RWPE2 (cell line): ENCODE measurements at regions not wholly inside any gene's neighbourhood (a gene's known extent, or its start where the extent isn't known, plus 50 kb on each side); places are given as distances from the start of the nearest gene placed in this dataset.

Experiments used
- ATAC-seq: fragments of 200-7000 bp; cut with Tn5 transposase; 3 replicates; pipeline ENCODE4 v1.9.1; 2021; ENCODE audit warnings: low read depth
- DNase-seq: peaks from one replicate; pipeline ENCODE4 v3.0.0-alpha.2; 2020; ENCODE audit warnings: low spot score
- H3K27ac ChIP-seq: fragments of 450-650 bp; 2 replicates; pipeline ENCODE4 v1.5.1; 2017; ENCODE audit warnings: mild to moderate bottlenecking; ENCODE audit not compliant: poor library complexity, severe bottlenecking
- H3K27me3 ChIP-seq: fragments of 250-450 bp; sonication (Bioruptor Pico); 2 replicates; pipeline ENCODE4 v1.5.1; 2021; ENCODE audit warnings: mild to moderate bottlenecking, moderate library complexity; ENCODE audit not compliant: insufficient read depth, poor library complexity, severe bottlenecking
- H3K36me3 ChIP-seq: fragments of 250-450 bp; sonication (Bioruptor Pico); 2 replicates; pipeline ENCODE4 v1.5.1; 2020; ENCODE audit warnings: low read depth, mild to moderate bottlenecking, moderate library complexity
- H3K4me1 ChIP-seq: fragments of 250-450 bp; sonication (Bioruptor Pico); 2 replicates; pipeline ENCODE4 v1.5.1; 2021; ENCODE audit warnings: mild to moderate bottlenecking, moderate library complexity; ENCODE audit not compliant: insufficient read depth, poor library complexity, severe bottlenecking
- H3K4me3 ChIP-seq: fragments of 250-450 bp; sonication (Bioruptor Pico); 2 replicates; pipeline ENCODE4 v1.5.1; 2021; ENCODE audit warnings: mild to moderate bottlenecking, moderate library complexity; ENCODE audit not compliant: severe bottlenecking
- H3K9me3 ChIP-seq: fragments of 250-450 bp; sonication (Bioruptor Pico); 2 replicates; pipeline ENCODE4 v1.5.1; 2021; ENCODE audit warnings: mild to moderate bottlenecking, moderate library complexity; ENCODE audit not compliant: severe bottlenecking
- CTCF ChIP-seq: fragments of 450-650 bp; IDR thresholded peaks from one replicate; pipeline ENCODE4 v1.5.1; 2017; ENCODE audit warnings: mild to moderate bottlenecking, moderate library complexity; ENCODE audit not compliant: poor library complexity, severe bottlenecking

DNA sequence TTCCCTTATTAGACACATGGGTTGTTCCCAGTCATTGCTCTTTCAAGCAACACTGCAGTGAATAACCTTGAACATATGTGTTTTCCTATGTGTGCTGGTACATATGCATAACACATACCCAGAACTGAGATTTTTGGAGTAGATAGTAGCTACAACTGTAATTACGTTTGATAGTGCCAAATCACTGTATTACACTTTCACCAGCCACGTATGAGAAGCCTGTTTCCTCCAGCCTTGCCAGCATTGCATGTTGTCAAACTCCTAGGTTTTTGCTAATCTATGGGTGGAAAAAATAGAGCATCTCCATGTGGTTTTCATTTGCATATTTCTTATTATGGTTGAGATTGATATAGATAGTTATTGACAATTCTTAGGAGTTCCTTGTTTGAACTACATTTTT is 56.5 kb upstream of the ACSL3 start:
- no peaks in the 10 kb centered on the region for H3K27me3 ChIP-seq
- TF ChIP-seq CTCF = no peak
- no peak overlapping the region for H3K4me3 ChIP-seq
- no peaks in the 10 kb centered on the region for H3K9me3 ChIP-seq
- peaks cover 25% of the 10 kb centered on the region for H3K4me1 ChIP-seq
- no peak overlapping the region for H3K27ac ChIP-seq
- ATAC-seq (no peak), DNase-seq (no peak)
- H3K36me3 ChIP-seq = no peaks in the 10 kb centered on the region

DNA sequence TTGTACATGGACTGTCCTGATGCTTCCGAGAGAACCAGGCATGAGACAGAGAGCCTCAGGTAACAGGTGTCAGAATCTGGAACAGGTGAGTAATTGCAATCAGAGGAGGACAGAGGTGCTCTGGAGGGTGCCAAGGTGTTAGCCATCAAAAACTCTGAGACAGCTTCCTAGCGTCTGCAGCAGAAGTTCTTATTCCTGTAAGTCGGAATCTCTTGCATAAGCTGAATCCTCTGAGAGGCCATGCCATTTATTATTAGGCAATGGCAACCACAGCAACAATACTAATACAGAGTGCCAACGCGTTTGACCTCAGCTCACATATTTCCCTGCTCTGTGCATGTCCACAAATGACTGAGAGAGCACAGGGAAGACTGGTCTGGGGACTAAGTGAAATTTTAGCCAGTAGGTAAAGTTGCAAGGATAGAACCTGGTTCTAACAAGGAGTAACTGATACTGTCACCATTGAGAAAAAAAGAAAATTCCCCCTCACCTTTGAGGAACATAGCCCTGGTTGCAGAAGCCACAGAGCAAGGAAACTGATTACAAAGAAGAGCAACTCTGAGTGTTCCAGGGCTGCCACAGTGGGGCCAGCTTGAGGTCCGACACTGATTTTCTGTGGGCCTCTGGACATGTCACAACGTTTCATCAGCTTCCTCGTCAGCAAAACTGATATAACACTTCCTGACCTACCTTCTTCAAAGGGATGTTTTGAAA is 55.1 kb upstream of the ACSL3 start:
- H3K36me3 ChIP-seq = no peaks in the 10 kb centered on the region
- H3K27ac ChIP-seq = peak overlapping the region; percentile 38
- no peak overlapping the region for H3K4me3 ChIP-seq
- no peak for DNase-seq
- H3K4me1 ChIP-seq = peaks cover 25% of the 10 kb centered on the region
- H3K9me3 ChIP-seq = no peaks in the 10 kb centered on the region
- no peaks in the 10 kb centered on the region for H3K27me3 ChIP-seq
- ATAC-seq = peak; percentile 80
- TF ChIP-seq CTCF = no peak

DNA sequence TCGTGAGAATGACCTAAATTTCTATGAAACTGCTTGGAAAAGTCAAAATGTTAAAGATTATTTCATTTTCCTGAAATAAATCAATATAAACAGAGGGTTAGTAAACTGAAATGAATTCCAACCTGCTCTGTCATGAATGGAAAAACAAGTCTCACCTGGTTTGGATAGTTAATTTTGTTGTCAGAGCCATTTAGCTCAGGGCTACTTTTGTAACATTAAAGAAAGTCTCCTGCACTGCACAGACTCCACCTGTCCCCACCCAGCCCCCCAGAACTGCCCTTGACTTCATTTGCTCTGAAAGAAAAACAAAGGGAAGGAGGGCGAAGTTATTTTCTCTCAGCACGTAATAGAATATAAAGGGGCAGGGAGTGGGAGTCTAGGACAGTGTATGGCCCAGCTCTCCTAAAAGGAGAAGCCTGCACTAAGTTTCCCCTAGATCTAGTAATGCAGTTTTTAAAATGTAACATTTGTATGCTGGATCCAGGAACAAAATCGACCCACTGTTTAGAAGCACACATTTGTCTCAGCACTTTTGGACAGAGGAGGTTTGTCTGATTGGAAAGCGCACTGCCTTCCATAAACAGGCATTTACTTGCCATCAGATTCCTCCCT is 54.2 kb upstream of the ACSL3 start:
- Histone ChIP-seq H3K4me1 (peaks cover 25% of the 10 kb centered on the region), H3K27me3 (no peaks in the 10 kb centered on the region), H3K27ac (peak overlapping the region; percentile 38), H3K4me3 (no peak overlapping the region), H3K9me3 (no peaks in the 10 kb centered on the region), H3K36me3 (no peaks in the 10 kb centered on the region)
- ATAC-seq (peak; percentile 53), DNase-seq (no peak)
- TF ChIP-seq CTCF = no peak

- ATAC-seq (no peak), DNase-seq (no peak)
- Histone ChIP-seq H3K27me3 (no peaks in the 10 kb centered on the region), H3K4me1 (peaks cover 25% of the 10 kb centered on the region), H3K4me3 (no peak overlapping the region), H3K27ac (no peak overlapping the region), H3K36me3 (no peaks in the 10 kb centered on the region), H3K9me3 (no peaks in the 10 kb centered on the region)
- TF ChIP-seq CTCF = no peak
Measured at GRCh38 chr2:222807431-222807830, 53.4 kb upstream of the ACSL3 start.

- no peak overlapping the region for H3K27ac ChIP-seq
- DNase-seq (no peak), ATAC-seq (no peak)
- no peaks in the 10 kb centered on the region for H3K36me3 ChIP-seq
- no peak for TF ChIP-seq CTCF
- H3K4me1 ChIP-seq = peaks cover 38% of the 10 kb centered on the region
- H3K9me3 ChIP-seq = no peaks in the 10 kb centered on the region
- H3K4me3 ChIP-seq = no peak overlapping the region
- H3K27me3 ChIP-seq = no peaks in the 10 kb centered on the region
Measured at GRCh38 chr2:222809582-222809981, 51.3 kb upstream of the ACSL3 start.
